Suprapubic skin (tissue), 4 donors: ENCODE measurements at regions not wholly inside any gene's neighbourhood (a gene's known extent, or its start where the extent isn't known, plus 50 kb on each side); places are given as distances from the start of the nearest gene placed in this dataset.

Experiments
- CTCF ChIP-seq, 2 donors: fragments of 200-600 bp in 1 of 2; fragments of 450-650 bp in 1 of 2; sonication (generic) in 1 of 2; IDR thresholded peaks; one replicate each; pipeline ENCODE4 v1.5.1; 2016 to 2019; ENCODE audit warnings: antibody characterized with exemption in 2 of 2, mild to moderate bottlenecking in 1 of 2, moderate library complexity in 1 of 2
- POLR2A ChIP-seq, 2 donors: fragments of 450-650 bp; IDR thresholded peaks; one replicate each; pipeline ENCODE4 v1.6.1; 2017; ENCODE audit warnings: antibody characterized with exemption in 2 of 2, mild to moderate bottlenecking in 2 of 2, moderate library complexity in 2 of 2
- POLR2AphosphoS5 ChIP-seq, 3 donors: sonication (generic); formaldehyde crosslinking; IDR thresholded peaks; one replicate each; pipeline ENCODE4 v1.6.1; 2017; ENCODE audit warnings: antibody characterized with exemption in 3 of 3

DNA sequence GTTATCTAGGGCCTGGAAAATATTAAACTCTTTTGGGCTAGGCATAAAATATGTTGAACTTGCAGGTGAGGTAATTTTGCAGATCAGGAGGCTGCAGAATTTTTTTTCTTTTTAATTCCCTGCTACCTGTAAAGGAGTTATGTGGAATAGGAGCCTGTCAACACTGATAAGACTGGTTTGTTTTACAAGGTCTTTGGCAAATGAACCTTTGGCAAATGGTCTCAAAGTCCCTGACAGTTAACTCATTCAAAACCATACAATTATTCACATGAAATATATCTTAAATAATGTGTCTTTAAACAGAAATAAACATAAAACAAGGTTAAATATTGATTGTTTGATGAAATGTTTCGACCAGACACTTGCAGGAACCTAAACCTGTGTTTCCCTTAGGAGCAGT, 340.2 kb downstream of the GASK1B start:
- TF ChIP-seq CTCF (IDR thresholded peaks at IDR 0.05) = no peak
- no peak for TF ChIP-seq POLR2AphosphoS5 (IDR thresholded peaks at IDR 0.05)
- no peak for TF ChIP-seq POLR2A (IDR thresholded peaks at IDR 0.05)
